ENCODE measurements at regions not wholly inside any gene's neighbourhood (a gene's known extent, or its start where the extent isn't known, plus 50 kb on each side); places are given as distances from the start of the nearest gene placed in this dataset.
"Not testable (repeated sequence)": the region's sequence is repeated elsewhere in the genome, so short reads cannot be mapped to it uniquely, and the experiment has no call there.

DNA sequence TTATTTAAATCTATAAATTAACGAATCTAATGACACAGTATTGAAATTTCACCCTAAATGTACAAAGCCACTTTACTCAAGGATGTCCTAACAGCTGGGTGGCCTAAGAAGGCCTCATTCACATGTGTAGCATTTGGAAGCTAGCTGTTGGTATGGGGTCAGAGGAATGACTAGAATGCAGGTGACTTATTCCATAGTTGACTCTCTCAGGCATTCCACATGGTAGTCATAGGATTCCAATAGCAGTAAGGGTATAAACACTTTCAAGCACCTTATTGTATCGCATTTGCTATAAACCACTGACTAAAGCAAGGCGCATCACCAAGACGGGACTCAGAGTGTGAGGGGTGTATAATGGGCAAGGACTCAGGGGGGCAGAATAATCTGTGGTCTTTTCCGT lies 294.8 kb upstream of the EPHA3 start:
- no peak for DNase-seq

DNA sequence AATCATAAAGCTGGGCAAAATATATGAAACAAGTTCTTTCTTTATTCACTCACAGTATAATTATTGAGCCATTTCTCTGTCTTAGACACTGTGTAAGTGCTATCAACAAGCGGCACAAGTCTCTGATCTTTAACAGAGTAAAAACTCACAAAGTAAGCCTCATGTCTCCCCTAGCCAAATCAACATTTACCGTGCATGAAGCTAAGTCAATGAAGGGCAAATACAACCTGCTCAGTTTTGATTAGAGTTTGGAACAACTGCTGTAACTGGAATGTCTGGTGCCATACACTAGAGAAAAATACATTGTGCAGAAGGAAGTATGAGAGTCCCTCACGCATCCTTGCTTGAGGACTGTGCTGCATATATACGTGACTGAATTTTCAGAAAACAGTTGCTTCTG lies 291.0 kb upstream of the EPHA3 start:
- no peak for DNase-seq

- no peak for DNase-seq
These were observed 282.5 kb upstream of the EPHA3 start for GRCh38 chr3:88824666-88825564.

- no peak for DNase-seq
These were observed 279.0 kb upstream of the EPHA3 start for GRCh38 chr3:88828466-88828865.

DNA sequence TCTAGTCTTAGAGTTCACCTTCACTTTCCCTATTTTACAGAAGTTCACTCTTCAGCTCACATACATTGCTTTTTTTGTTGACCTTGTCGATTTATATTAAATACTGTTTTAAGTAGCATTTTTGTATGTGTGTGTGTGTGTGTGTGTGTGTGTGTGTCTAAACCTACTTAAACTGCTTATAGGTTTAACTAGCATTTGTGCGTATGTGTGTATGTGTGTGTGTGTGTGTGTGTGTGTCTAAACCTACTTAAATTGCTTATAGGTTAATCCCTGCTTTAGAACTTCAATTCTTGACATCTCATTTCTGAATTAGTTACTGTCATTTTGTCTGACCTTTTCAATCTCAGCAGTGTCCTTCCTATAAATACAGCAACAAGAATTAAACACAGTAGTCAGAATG lies 254.8 kb upstream of the EPHA3 start:
- no peak for DNase-seq

- no peak for DNase-seq
These were observed 244.2 kb upstream of the EPHA3 start for GRCh38 chr3:88863196-88863595.

- no peak for DNase-seq
These were observed 230.7 kb upstream of the EPHA3 start for GRCh38 chr3:88876724-88877123.

- DNase-seq, result no peak
These were observed 227.5 kb upstream of the EPHA3 start for GRCh38 chr3:88879905-88880304.

GRCh38 chr3:88882121-88882520 lies 225.3 kb upstream of the EPHA3 start:
- no peak for DNase-seq

GRCh38 chr3:88886624-88887023 lies 220.8 kb upstream of the EPHA3 start:
- not testable (repeated sequence) for DNase-seq

- DNase-seq, result no peak
These were observed 211.4 kb upstream of the EPHA3 start for GRCh38 chr3:88896026-88896425.

GRCh38 chr3:88912294-88912877 lies 195.0 kb upstream of the EPHA3 start:
- DNase-seq, result no peak

DNA sequence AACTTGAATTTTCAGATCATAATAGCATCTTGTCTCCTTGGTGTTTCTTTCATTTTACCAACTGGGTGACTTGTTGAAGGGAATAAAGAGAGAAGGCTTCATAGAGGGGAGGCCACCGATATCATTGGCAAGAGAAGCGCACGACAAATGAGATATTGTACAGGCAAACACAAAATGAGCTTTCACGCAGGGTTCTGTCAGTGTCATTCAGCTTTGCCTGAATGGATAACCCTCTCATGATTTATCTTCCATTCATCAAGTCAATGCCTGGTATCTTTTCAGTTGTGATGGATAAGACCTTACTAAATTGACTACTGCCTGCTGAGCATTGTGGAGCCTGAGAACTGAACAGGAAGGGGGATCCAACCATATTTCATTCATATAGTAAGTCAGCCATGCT lies 188.6 kb upstream of the EPHA3 start:
- no peak for DNase-seq

GRCh38 chr3:88921986-88922385 lies 185.4 kb upstream of the EPHA3 start:
- no peak for DNase-seq

- no peak for DNase-seq
These were observed 181.2 kb upstream of the EPHA3 start for GRCh38 chr3:88926221-88926620.

DNA sequence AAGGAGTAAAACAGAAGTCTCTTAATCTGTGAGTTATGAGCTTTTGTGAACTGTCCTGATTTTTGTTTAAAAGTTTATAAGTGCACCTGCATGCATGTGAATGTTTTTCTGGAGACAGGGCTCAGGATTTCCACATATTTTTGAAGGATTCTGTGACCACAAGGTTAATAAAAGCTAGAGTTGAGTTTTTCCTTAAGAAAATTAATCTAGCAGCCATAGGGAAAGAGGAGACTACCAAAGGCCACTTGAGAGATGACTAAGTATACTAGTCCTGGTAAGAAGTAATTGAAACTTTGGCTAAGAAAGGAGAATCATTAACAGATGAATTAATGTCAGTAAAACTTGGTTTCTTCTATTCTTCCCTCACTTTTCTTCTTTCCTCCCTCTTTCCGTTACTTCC lies 176.8 kb upstream of the EPHA3 start:
- DNase-seq, result no peak

GRCh38 chr3:88936831-88937230 lies 170.6 kb upstream of the EPHA3 start:
- no peak for DNase-seq

DNA sequence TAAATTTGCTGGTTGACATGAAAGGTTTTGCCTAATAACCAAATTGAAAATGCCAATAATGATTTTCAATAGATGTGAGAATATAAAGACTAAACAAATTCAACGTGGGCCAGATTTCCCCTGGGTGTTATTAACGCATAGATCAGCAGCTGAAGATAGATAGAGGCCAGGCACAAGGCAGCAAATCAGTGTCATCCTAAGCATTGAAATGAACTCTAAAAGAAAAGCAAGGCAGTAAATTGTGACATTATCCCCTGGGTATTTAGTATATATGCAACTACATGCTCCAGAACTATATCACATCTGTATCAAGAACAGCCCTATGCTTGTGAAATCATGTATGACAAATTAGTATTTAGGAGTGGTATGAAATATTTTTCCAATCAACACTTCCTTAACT lies 167.1 kb upstream of the EPHA3 start:
- no peak for DNase-seq

DNA sequence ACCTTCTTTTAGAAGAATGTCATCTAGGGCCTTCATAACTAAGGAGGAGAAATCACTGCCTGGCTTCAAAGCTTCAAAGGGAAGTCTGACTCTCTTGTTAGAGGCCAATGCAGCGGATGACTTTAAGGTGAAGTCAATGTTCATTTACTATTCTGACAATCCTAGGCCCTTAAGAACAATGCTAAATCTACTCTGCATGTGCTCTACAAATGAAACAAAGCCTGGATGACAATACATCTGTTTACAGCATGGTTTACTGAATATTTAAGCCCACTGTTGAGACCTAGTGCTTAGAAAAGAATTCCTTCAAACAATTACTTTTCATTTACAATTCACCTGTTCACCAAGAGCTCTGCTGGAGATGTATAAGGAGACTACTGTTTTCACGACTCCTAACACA lies 160.4 kb upstream of the EPHA3 start:
- no peak for DNase-seq

DNA sequence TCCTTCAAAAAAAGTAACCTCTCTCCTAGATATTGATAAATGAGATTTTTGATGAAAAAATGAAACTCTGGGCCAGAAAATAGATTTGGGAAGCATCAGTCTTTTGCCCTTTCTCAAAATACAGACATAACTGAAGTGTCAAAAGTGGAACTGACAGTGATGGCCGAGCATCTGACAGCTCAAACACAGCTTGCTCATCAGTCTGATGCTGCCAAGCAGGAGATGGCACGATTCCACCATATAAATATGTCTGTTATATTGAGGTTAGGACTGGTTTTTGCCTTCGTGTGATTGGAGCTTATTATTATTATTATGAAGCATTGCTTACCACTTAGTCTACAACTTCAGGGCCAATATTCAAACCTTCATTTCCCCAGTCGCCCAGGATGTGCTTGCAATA lies 152.6 kb upstream of the EPHA3 start:
- DNase-seq, result no peak

DNA sequence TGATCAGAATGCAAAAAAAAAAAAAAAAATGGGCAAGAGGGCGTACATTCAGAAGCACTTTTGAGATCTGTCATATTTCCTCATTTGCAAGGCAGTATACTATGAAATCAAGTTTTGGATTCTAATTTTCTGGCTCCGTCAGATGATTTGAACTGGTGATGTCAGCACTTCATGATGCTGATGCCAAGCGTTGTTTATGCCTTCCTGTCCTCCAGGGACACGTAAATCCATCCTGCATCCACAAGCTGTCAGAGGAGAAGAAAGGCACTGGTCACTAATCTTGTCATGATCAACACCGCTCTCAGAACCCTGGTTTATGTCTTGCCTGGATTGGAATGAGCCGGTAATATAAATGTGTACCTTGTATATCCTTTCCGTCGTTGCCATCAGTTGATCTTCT lies 152.1 kb upstream of the EPHA3 start:
- no peak for DNase-seq

DNA sequence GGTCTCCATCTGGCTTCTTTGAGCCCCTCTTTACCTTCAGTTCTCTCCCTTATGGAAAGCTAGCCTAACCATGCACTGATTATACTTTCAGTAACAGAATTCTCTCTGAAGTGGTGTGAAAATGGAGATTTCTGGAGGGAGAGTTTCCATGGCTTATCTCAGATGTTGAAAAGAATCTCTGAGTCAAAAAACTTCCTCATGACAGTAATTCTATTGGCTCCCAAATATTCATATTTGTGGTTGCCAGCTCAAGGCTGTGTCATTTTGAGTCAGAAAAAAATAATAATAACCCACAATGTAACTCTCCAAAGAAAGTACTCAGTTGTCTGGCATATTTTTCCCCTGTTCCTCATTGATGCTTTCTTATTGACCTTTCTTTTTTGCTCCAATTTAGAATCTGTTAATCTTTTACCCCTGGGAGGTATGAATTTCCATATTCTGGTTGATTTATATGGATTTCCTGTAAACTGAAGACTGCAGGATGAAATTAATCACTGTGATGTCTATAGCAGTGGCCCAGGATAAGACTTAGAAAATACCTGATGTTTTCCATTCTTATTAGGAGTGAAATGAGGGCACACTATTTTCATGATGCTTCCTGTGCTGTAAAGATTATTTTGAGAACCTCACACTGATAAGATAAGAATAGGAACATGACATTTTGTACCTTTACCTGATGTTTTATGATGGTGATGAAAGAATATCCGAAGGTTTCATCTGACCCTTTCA lies 149.5 kb upstream of the EPHA3 start:
- no peak for DNase-seq

DNA sequence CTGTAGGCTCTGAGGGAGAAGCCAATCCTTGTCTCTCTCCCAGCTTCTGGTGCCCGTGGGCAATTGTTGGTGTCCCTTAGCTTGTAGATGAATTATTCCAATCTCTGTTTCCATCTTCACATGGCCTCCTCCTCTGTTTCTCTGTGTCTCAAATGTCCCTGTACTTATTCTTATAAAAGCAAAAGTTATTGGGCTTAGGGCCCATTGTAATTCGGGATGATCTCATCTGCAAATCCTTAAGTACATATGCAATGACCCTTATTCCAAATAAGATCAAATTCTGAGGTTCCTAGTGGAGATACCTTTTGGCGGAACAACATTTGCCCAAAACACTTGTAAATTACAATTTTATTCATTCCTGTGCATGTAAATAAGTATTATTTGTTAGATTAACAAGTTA lies 147.4 kb upstream of the EPHA3 start:
- no peak for DNase-seq

DNA sequence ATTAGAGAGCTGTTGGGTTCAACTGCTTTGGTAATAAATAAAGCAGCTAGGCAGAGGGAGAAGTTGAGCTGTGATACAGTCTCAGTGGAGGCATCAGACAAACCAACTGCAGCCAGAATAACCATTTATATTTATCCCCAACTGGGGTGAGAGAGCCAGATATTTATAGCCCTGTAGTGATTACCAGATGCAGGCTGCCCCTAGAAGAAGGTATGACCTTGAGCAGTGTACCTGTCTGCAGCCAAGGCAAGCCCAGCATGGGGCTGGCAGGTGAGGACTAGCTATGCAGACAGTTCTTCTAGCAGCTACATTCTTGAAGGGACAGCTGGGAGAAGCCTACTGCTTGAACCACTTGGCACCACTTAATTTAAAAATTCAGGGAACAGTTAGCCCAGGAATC lies 144.4 kb upstream of the EPHA3 start:
- DNase-seq, result no peak
